NB4 (cell line): ENCODE measurements at regions not wholly inside any gene's neighbourhood (a gene's known extent, or its start where the extent isn't known, plus 50 kb on each side); places are given as distances from the start of the nearest gene placed in this dataset.

Experiments used
- CTCF ChIP-seq: IDR thresholded peaks from one replicate; pipeline ENCODE4 v1.5.1; 2012; ENCODE audit warnings: low read depth, low read length
- MAX ChIP-seq: IDR thresholded peaks from 2 replicates; pipeline ENCODE4 v1.6.1; 2011; ENCODE audit warnings: low read depth, low read length
- MYC ChIP-seq: IDR thresholded peaks from 2 replicates; pipeline ENCODE4 v1.6.1; 2011; ENCODE audit warnings: low read depth, low read length
- POLR2A ChIP-seq: IDR thresholded peaks from 2 replicates; pipeline ENCODE4 v1.6.1; 2011; ENCODE audit warnings: mild to moderate bottlenecking; ENCODE audit not compliant: insufficient read length; ENCODE audit errors: extremely low read depth

- TF ChIP-seq POLR2A (no peak), CTCF (no peak), MAX (no peak), MYC (no peak)
Measured at GRCh38 chr4:166257891-166258290, 384.9 kb downstream of the TLL1 start.
